Caco-2 (cell line): ENCODE measurements at regions not wholly inside any gene's neighbourhood (a gene's known extent, or its start where the extent isn't known, plus 50 kb on each side); places are given as distances from the start of the nearest gene placed in this dataset.

Source experiments
- BruUV-seq: library from RNA; stranded (reverse); fragments of 400-500 nt; replicated peaks from 2 replicates; lab custom pipeline; 2021; lab: Mats Ljungman, UMichigan
- CTCF ChIA-PET: fragments of 300-600 bp; sonication (Branson Sonifier 250); formaldehyde crosslinking; loops from one replicate; lab custom pipeline; 2022; ENCODE audit warnings: antibody characterized with exemption; lab: Charles Lee
- POLR2A ChIA-PET: fragments of 300-600 bp; sonication (Branson Sonifier 250); formaldehyde crosslinking; loops from one replicate; lab custom pipeline; 2022; ENCODE audit warnings: antibody characterized with exemption; lab: Charles Lee
- DNase-seq, 2 experiments: peaks; one replicate each; pipeline versions ENCODE4 v3.0.0 to v3.0.0-alpha.2; 2020 to 2022
- H3K27me3 ChIP-seq: replicated peaks from 2 replicates; pipeline ENCODE4 v1.6.0; 2011; ENCODE audit warnings: low read length; ENCODE audit not compliant: control insufficient read depth, insufficient read depth
- H3K36me3 ChIP-seq: 2 replicates; pipeline ENCODE4 v1.5.1; 2011; ENCODE audit warnings: low read length; ENCODE audit not compliant: control insufficient read depth, insufficient read depth
- H3K4me1 ChIP-seq: fragments of 250-450 bp; sonication (Bioruptor Pico); 2 replicates; pipeline ENCODE4 v1.5.1; 2020; ENCODE audit warnings: mild to moderate bottlenecking
- H3K4me3 ChIP-seq: 2 replicates; pipeline ENCODE4 v1.5.1; 2011; ENCODE audit warnings: low read depth, mild to moderate bottlenecking, control low read depth, low read length
- H3K9me3 ChIP-seq: fragments of 250-450 bp; sonication (Bioruptor Pico); 2 replicates; pipeline ENCODE4 v1.5.1; 2020; ENCODE audit warnings: mild to moderate bottlenecking, moderate library complexity
- H3K27ac Mint-ChIP-seq: one replicate; pipeline ENCODE4 v1.8.0; 2022; ENCODE audit warnings: mixed read lengths; ENCODE audit not compliant: unreplicated experiment
- H3K27me3 Mint-ChIP-seq: one replicate; pipeline ENCODE4 v1.8.0; 2022; ENCODE audit warnings: mixed read lengths; ENCODE audit not compliant: insufficient read depth, unreplicated experiment
- H3K36me3 Mint-ChIP-seq: one replicate; pipeline ENCODE4 v1.8.0; 2022; ENCODE audit warnings: mild to moderate bottlenecking, mixed read lengths; ENCODE audit not compliant: insufficient read depth, unreplicated experiment
- H3K4me1 Mint-ChIP-seq: one replicate; pipeline ENCODE4 v1.8.0; 2022; ENCODE audit warnings: low read depth, mixed read lengths; ENCODE audit not compliant: unreplicated experiment
- H3K4me3 Mint-ChIP-seq: one replicate; pipeline ENCODE4 v1.8.0; 2022; ENCODE audit warnings: mild to moderate bottlenecking, moderate library complexity, mixed read lengths; ENCODE audit not compliant: unreplicated experiment
- H3K9me3 Mint-ChIP-seq: one replicate; pipeline ENCODE4 v1.8.0; 2022; ENCODE audit warnings: mixed read lengths; ENCODE audit not compliant: unreplicated experiment
- CTCF ChIP-seq, 2 experiments: fragments of 200-600 bp in 1 of 2; IDR thresholded peaks; 1 replicate in 1 of 2; 2 replicates in 1 of 2; pipeline versions ENCODE4 v1.5.1 to v1.8.0; 2011 to 2022; ENCODE audit warnings: antibody characterized with exemption in 1 of 2, control low read depth in 1 of 2, inconsistent platforms in 1 of 2, low read depth in 1 of 2, low read length in 1 of 2, mild to moderate bottlenecking in 1 of 2, moderate library complexity in 1 of 2; ENCODE audit not compliant: insufficient read depth in 1 of 2, severe bottlenecking in 1 of 2, unreplicated experiment in 1 of 2
- intact Hi-C: fragments of 100-400 bp; cut with micrococcal nuclease; formaldehyde crosslinking; loops from one replicate; pipeline ENCODE4 v1.10.0; 2022; ENCODE audit not compliant: unreplicated experiment

- H3K4me3 Mint-ChIP-seq, result no peak overlapping the region
- H3K27ac Mint-ChIP-seq, result no peak overlapping the region
- H3K27me3 Mint-ChIP-seq, result peaks cover 6% of the 10 kb centered on the region
- POLR2A ChIA-PET, result no interaction called here
- no peaks in the 10 kb centered on the region for H3K4me1 Mint-ChIP-seq
- no peak for DNase-seq
- TF ChIP-seq CTCF (IDR thresholded peaks at IDR 0.05; ENCODE audit: insufficient read depth in 1 of 2, low read depth in 1 of 2, low read length in 1 of 2, severe bottlenecking in 1 of 2, unreplicated experiment in 1 of 2), result no peak
- H3K9me3 Mint-ChIP-seq, result no peaks in the 10 kb centered on the region
- Histone ChIP-seq H3K27me3 (no peaks in the 10 kb centered on the region; the same call in 1 of the 2 replicates), H3K36me3 (no peaks in the 10 kb centered on the region), H3K9me3 (no peaks in the 10 kb centered on the region), H3K4me1 (no peaks in the 10 kb centered on the region), H3K4me3 (no peak overlapping the region)
- intact Hi-C loops, result no loop called here
- H3K36me3 Mint-ChIP-seq, result no peaks in the 10 kb centered on the region
- BruUV-seq, result no TSS peak
- CTCF ChIA-PET, result no interaction called here
Observed at GRCh38 chr16:9330095-9330494, 238.7 kb downstream of the HAPSTR1 start.

GRCh38 chr16:9331503-9331902, 240.1 kb downstream of the HAPSTR1 start:
- CTCF ChIA-PET, result no interaction called here
- no peak for DNase-seq
- no TSS peak for BruUV-seq

GRCh38 chr16:9332574-9333148, 241.2 kb downstream of the HAPSTR1 start:
- BruUV-seq, result no TSS peak
- Mint-ChIP-seq H3K27me3 (peaks cover 6% of the 10 kb centered on the region), H3K4me3 (no peak overlapping the region), H3K9me3 (no peaks in the 10 kb centered on the region), H3K4me1 (no peaks in the 10 kb centered on the region), H3K27ac (no peak overlapping the region), H3K36me3 (no peaks in the 10 kb centered on the region)
- no peak overlapping the region for H3K4me3 ChIP-seq
- H3K9me3 ChIP-seq, result no peaks in the 10 kb centered on the region
- ChIA-PET CTCF (no interaction called here), POLR2A (no interaction called here)
- intact Hi-C loops, result no loop called here
- H3K4me1 ChIP-seq, result no peaks in the 10 kb centered on the region
- H3K36me3 ChIP-seq, result no peaks in the 10 kb centered on the region
- DNase-seq, result no peak
- H3K27me3 ChIP-seq, result no peaks in the 10 kb centered on the region; the same call in 1 of the 2 replicates
- no peak for TF ChIP-seq CTCF (IDR thresholded peaks at IDR 0.05; ENCODE audit: insufficient read depth in 1 of 2, low read depth in 1 of 2, low read length in 1 of 2, severe bottlenecking in 1 of 2, unreplicated experiment in 1 of 2)

More at GRCh38 chr16:9331503-9331902, 240.1 kb downstream of the HAPSTR1 start:
- H3K9me3 Mint-ChIP-seq, result no peaks in the 10 kb centered on the region
- peaks cover 6% of the 10 kb centered on the region for H3K27me3 Mint-ChIP-seq
- H3K36me3 ChIP-seq, result no peaks in the 10 kb centered on the region
- TF ChIP-seq CTCF (IDR thresholded peaks at IDR 0.05; ENCODE audit: insufficient read depth in 1 of 2, low read depth in 1 of 2, low read length in 1 of 2, severe bottlenecking in 1 of 2, unreplicated experiment in 1 of 2), result no peak
- H3K4me3 ChIP-seq, result no peak overlapping the region
- H3K27ac Mint-ChIP-seq, result no peak overlapping the region
- intact Hi-C loops, result no loop called here
- POLR2A ChIA-PET, result no interaction called here
- no peaks in the 10 kb centered on the region for H3K4me1 Mint-ChIP-seq
- no peaks in the 10 kb centered on the region for H3K4me1 ChIP-seq
- no peaks in the 10 kb centered on the region for H3K9me3 ChIP-seq
- no peaks in the 10 kb centered on the region for H3K36me3 Mint-ChIP-seq
- H3K27me3 ChIP-seq, result no peaks in the 10 kb centered on the region; the same call in 1 of the 2 replicates
- H3K4me3 Mint-ChIP-seq, result no peak overlapping the region
